Thyroid gland (tissue), 4 donors: ENCODE measurements at regions not wholly inside any gene's neighbourhood (a gene's known extent, or its start where the extent isn't known, plus 50 kb on each side); places are given as distances from the start of the nearest gene placed in this dataset.

Experiments used
- POLR2A ChIP-seq, 2 donors: fragments of 450-650 bp; IDR thresholded peaks; one replicate each; pipeline ENCODE4 v1.6.1; 2017; ENCODE audit warnings: antibody characterized with exemption in 2 of 2, mild to moderate bottlenecking in 2 of 2, moderate library complexity in 1 of 2
- TF ChIP-seq, protein P1 (sequence below), 6 experiments: fragments of 200-600 bp in 3 of 6; fragments of 450-650 bp in 3 of 6; sonication (generic) in 3 of 6; IDR thresholded peaks; one replicate each; pipeline ENCODE4 v1.5.1; 2016 to 2019; ENCODE audit warnings: antibody characterized with exemption in 6 of 6, mild to moderate bottlenecking in 2 of 6, inconsistent platforms in 1 of 6, moderate library complexity in 1 of 6

DNA sequence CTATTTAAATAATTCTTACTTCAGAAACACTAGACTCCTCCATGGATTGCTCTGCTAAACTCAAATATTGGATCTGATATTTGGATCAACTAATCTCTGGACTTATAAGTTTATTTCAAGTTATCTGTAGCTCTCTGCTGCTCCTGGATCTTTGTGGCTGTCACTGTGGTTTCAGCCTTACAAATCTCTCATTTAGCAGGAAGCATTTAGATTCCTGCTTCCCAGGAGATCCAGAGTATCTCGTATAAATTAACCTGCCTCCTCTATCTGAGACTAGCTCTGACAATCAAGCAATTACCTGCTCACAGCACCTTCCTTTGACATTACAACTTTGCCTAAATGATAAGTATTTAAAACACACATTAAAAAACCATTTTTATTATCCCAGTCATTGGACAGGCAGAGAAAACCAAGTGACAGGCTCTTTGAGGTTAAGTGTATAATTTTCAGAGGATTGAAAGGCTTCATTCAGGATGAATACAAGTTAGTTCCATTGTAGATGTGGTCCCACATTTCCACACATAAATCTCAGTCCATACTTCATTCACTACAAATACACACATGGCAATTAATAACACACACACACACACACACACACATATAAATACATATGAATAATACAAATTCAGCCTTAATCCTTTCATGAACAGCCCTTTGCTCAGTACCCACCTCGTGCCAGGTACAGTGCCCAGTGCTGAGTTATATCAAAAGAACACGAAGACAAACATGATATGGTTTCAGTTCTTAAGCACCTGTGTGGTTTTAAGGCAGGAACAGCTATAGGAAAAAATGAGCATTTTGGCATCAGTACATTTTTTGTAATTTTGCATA is 55.5 kb upstream of the PLCB1 start:
- TF ChIP-seq, protein P1, sequence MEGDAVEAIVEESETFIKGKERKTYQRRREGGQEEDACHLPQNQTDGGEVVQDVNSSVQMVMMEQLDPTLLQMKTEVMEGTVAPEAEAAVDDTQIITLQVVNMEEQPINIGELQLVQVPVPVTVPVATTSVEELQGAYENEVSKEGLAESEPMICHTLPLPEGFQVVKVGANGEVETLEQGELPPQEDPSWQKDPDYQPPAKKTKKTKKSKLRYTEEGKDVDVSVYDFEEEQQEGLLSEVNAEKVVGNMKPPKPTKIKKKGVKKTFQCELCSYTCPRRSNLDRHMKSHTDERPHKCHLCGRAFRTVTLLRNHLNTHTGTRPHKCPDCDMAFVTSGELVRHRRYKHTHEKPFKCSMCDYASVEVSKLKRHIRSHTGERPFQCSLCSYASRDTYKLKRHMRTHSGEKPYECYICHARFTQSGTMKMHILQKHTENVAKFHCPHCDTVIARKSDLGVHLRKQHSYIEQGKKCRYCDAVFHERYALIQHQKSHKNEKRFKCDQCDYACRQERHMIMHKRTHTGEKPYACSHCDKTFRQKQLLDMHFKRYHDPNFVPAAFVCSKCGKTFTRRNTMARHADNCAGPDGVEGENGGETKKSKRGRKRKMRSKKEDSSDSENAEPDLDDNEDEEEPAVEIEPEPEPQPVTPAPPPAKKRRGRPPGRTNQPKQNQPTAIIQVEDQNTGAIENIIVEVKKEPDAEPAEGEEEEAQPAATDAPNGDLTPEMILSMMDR (IDR thresholded peaks at IDR 0.05), result no peak
- TF ChIP-seq POLR2A (IDR thresholded peaks at IDR 0.05), result no peak
